ENCODE measurements at regions not wholly inside any gene's neighbourhood (a gene's known extent, or its start where the extent isn't known, plus 50 kb on each side); places are given as distances from the start of the nearest gene placed in this dataset.

DNA sequence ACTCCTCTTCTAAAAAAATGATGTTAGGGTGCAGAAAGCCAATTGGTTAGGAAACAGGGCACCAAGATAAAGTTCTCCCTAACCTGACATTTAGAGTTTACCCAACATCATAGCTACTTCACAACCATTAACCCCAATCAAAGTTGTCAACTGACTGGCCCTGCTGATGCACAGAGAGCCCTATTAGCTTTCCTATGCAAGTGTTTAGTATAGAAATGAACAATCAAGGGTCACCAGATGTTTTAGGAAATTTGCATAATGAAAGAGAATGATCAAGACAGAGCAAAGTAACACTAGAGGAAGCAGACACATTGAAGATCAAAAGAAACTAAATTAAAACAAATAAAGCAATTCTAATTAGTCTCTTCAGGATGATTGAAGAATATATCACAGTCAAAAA is 64.2 kb upstream of the DCC start:
- Histone ChIP-seq H3K27me3 (no peaks in the 10 kb centered on the region), H3K27ac (no peak overlapping the region), H3K36me3 (no peaks in the 10 kb centered on the region), H3K4me3 (no peak overlapping the region), H3K9me3 (no peaks in the 10 kb centered on the region), H3K4me1 (ENCODE audit: insufficient read depth) (no peaks in the 10 kb centered on the region)
- no peak for TF ChIP-seq EP300 (IDR thresholded peaks at IDR 0.05)
- TF ChIP-seq, protein P1, sequence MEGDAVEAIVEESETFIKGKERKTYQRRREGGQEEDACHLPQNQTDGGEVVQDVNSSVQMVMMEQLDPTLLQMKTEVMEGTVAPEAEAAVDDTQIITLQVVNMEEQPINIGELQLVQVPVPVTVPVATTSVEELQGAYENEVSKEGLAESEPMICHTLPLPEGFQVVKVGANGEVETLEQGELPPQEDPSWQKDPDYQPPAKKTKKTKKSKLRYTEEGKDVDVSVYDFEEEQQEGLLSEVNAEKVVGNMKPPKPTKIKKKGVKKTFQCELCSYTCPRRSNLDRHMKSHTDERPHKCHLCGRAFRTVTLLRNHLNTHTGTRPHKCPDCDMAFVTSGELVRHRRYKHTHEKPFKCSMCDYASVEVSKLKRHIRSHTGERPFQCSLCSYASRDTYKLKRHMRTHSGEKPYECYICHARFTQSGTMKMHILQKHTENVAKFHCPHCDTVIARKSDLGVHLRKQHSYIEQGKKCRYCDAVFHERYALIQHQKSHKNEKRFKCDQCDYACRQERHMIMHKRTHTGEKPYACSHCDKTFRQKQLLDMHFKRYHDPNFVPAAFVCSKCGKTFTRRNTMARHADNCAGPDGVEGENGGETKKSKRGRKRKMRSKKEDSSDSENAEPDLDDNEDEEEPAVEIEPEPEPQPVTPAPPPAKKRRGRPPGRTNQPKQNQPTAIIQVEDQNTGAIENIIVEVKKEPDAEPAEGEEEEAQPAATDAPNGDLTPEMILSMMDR (IDR thresholded peaks at IDR 0.05), result no peak
- TF ChIP-seq POLR2A (IDR thresholded peaks at IDR 0.05), result no peak
- DNase-seq, result no peak
- intact Hi-C loops (cut with DNase I), result no loop called here

- Histone ChIP-seq H3K27me3 (no peaks in the 10 kb centered on the region), H3K27ac (no peak overlapping the region), H3K4me3 (no peak overlapping the region), H3K36me3 (no peaks in the 10 kb centered on the region), H3K4me1 (ENCODE audit: insufficient read depth) (no peaks in the 10 kb centered on the region), H3K9me3 (no peaks in the 10 kb centered on the region)
- TF ChIP-seq, protein P1 (IDR thresholded peaks at IDR 0.05), result no peak
- TF ChIP-seq POLR2A (IDR thresholded peaks at IDR 0.05) (no peak), EP300 (IDR thresholded peaks at IDR 0.05) (no peak)
- WGBS, 3 donors, result 59 to 74% (median 70%) methylated on average over 2 of the region's 2 CpGs
- DNase-seq, result no peak
- intact Hi-C loops (cut with DNase I), result no loop called here
Measured at GRCh38 chr18:52277785-52278184, 62.2 kb upstream of the DCC start.

DNA sequence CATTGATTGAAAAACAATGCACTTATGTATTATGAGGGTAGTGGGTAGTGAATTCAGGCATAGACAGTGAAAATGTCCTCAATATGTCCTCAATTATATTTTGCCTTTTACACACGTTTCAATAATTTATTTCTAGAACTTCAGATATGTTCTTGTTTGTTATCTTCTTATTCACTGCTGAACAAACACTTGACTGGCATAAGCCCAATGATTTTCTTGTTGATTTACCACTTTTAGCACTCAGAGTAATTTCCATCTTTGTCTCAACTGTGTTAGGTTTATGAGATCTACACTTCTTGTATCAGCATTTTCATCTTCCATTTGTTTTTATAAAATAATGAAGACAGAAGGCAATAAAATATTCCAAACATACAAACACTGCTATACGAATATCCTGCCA is 61.8 kb upstream of the DCC start:
- TF ChIP-seq POLR2A (IDR thresholded peaks at IDR 0.05) (no peak), EP300 (IDR thresholded peaks at IDR 0.05) (no peak)
- TF ChIP-seq, protein P1 (IDR thresholded peaks at IDR 0.05), result no peak
- WGBS, 3 donors, result 14 to 23% (median 16%) methylated on average over 2 of the region's 2 CpGs
- H3K4me3 ChIP-seq, result no peak overlapping the region
- intact Hi-C loops (cut with DNase I), result no loop called here
- H3K27ac ChIP-seq, result no peak overlapping the region
- H3K9me3 ChIP-seq, result no peaks in the 10 kb centered on the region
- H3K36me3 ChIP-seq, result no peaks in the 10 kb centered on the region
- no peak for DNase-seq
- H3K4me1 ChIP-seq (ENCODE audit: insufficient read depth), result no peaks in the 10 kb centered on the region
- no peaks in the 10 kb centered on the region for H3K27me3 ChIP-seq

DNA sequence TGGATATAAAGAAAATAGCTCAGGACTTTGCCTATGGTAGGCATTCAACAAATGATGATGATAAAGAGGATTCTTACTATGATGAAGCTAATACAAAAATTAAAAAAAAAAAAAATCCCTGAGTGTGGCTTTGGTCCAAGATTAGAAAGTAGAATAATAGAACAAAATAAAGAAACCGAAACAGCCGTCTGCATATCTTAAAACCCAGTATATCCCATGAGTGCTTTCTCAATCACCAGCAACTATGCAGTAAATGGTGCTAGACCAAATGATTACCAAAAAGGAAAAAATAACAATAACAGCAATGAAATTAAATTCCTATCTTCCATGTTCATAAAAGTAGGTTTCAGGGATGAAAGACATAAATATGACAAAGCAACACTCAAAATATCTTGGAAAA is 59.3 kb upstream of the DCC start:
- no peaks in the 10 kb centered on the region for H3K9me3 ChIP-seq
- no peaks in the 10 kb centered on the region for H3K4me1 ChIP-seq (ENCODE audit: insufficient read depth)
- WGBS, 3 donors, result 64 to 84% (median 83%) methylated on average over 2 of the region's 2 CpGs
- intact Hi-C loops (cut with DNase I), result no loop called here
- TF ChIP-seq EP300 (IDR thresholded peaks at IDR 0.05) (no peak), POLR2A (IDR thresholded peaks at IDR 0.05) (no peak)
- TF ChIP-seq, protein P1 (IDR thresholded peaks at IDR 0.05), result no peak
- no peak overlapping the region for H3K4me3 ChIP-seq
- H3K27me3 ChIP-seq, result no peaks in the 10 kb centered on the region
- no peak overlapping the region for H3K27ac ChIP-seq
- no peaks in the 10 kb centered on the region for H3K36me3 ChIP-seq
- DNase-seq, result no peak

- WGBS, 3 donors, result 62 to 76% (median 71%) methylated on average over 1 of the region's 1 CpG
- no peak overlapping the region for H3K4me3 ChIP-seq
- no peaks in the 10 kb centered on the region for H3K9me3 ChIP-seq
- H3K36me3 ChIP-seq, result no peaks in the 10 kb centered on the region
- H3K27ac ChIP-seq, result no peak overlapping the region
- H3K4me1 ChIP-seq (ENCODE audit: insufficient read depth), result no peaks in the 10 kb centered on the region
- intact Hi-C loops (cut with DNase I), result no loop called here
- no peak for DNase-seq
- H3K27me3 ChIP-seq, result no peaks in the 10 kb centered on the region
- TF ChIP-seq EP300 (IDR thresholded peaks at IDR 0.05) (no peak), POLR2A (IDR thresholded peaks at IDR 0.05) (no peak)
- TF ChIP-seq, protein P1 (IDR thresholded peaks at IDR 0.05), result no peak
Measured at GRCh38 chr18:52283927-52284326, 56.1 kb upstream of the DCC start.

Measured in ovary (tissue), 7 donors.